H9 (cell line): ENCODE measurements at regions not wholly inside any gene's neighbourhood (a gene's known extent, or its start where the extent isn't known, plus 50 kb on each side); places are given as distances from the start of the nearest gene placed in this dataset.

Experiments
- DNase-seq: peaks from one replicate; pipeline ENCODE4 v3.0.0-alpha.2; 2017
- H2AFZ ChIP-seq: one replicate; pipeline ENCODE4 v1.6.1; 2013; ENCODE audit warnings: mild to moderate bottlenecking, low read length, control low read depth, moderate library complexity
- H2AK5ac ChIP-seq: 2 replicates; pipeline ENCODE4 v1.6.1; 2013; ENCODE audit warnings: low read length, control low read depth, mixed read lengths; ENCODE audit not compliant: insufficient read length
- H2BK120ac ChIP-seq: one replicate; pipeline ENCODE4 v1.6.1; 2013; ENCODE audit warnings: low read depth, mild to moderate bottlenecking, low read length, control low read depth, inconsistent platforms; ENCODE audit not compliant: poor library complexity, severe bottlenecking
- H2BK12ac ChIP-seq: 2 replicates; pipeline ENCODE4 v1.6.1; 2013; ENCODE audit warnings: low read length, control low read depth, mixed read lengths, low read depth; ENCODE audit not compliant: insufficient read length
- H2BK15ac ChIP-seq: 2 replicates; pipeline ENCODE4 v1.6.1; 2013; ENCODE audit warnings: low read depth, low read length, control low read depth
- H2BK20ac ChIP-seq: one replicate; pipeline ENCODE4 v1.6.1; 2013; ENCODE audit warnings: low read depth, mild to moderate bottlenecking, low read length, control low read depth, inconsistent platforms; ENCODE audit not compliant: poor library complexity, severe bottlenecking
- H2BK5ac ChIP-seq: 2 replicates; pipeline ENCODE4 v1.6.1; 2013; ENCODE audit warnings: low read length, control low read depth, mixed read lengths; ENCODE audit not compliant: insufficient read length
- H3K14ac ChIP-seq: 2 replicates; pipeline ENCODE4 v1.6.1; 2013; ENCODE audit warnings: low read length, control low read depth; ENCODE audit not compliant: insufficient read depth
- H3K18ac ChIP-seq: 2 replicates; pipeline ENCODE4 v1.6.1; 2013; ENCODE audit warnings: low read depth, mild to moderate bottlenecking, mixed read lengths, low read length, control low read depth; ENCODE audit not compliant: insufficient read length
- H3K23ac ChIP-seq: 2 replicates; pipeline ENCODE4 v1.6.1; 2013; ENCODE audit warnings: low read length, control low read depth, mixed read lengths, low read depth; ENCODE audit not compliant: insufficient read length
- H3K23me2 ChIP-seq: 2 replicates; pipeline ENCODE4 v1.6.1; 2013; ENCODE audit warnings: low read depth, mild to moderate bottlenecking, mixed read lengths, low read length, control low read depth; ENCODE audit not compliant: insufficient read length, poor library complexity, severe bottlenecking
- H3K27ac ChIP-seq: 2 replicates; pipeline ENCODE4 v1.5.1; 2013; ENCODE audit warnings: low read length, control low read depth, mixed read lengths, low read depth; ENCODE audit not compliant: insufficient read length
- H3K27me3 ChIP-seq: 2 replicates; pipeline ENCODE4 v1.6.1; 2013; ENCODE audit warnings: low read length, control low read depth, inconsistent platforms; ENCODE audit not compliant: insufficient read depth
- H3K4ac ChIP-seq: 2 replicates; pipeline ENCODE4 v1.6.1; 2013; ENCODE audit warnings: low read depth, mild to moderate bottlenecking, control low read depth, inconsistent platforms, low read length, moderate library complexity
- H3K4me1 ChIP-seq: 2 replicates; pipeline ENCODE4 v1.6.1; 2013; ENCODE audit warnings: low read length, control low read depth, inconsistent platforms; ENCODE audit not compliant: insufficient read depth
- H3K4me2 ChIP-seq: 2 replicates; pipeline ENCODE4 v1.6.1; 2013; ENCODE audit warnings: low read length, control low read depth, mixed read lengths; ENCODE audit not compliant: insufficient read length, insufficient read depth
- H3K56ac ChIP-seq: 2 replicates; pipeline ENCODE4 v1.6.1; 2013; ENCODE audit warnings: low read depth, mild to moderate bottlenecking, mixed read lengths, low read length, control low read depth; ENCODE audit not compliant: insufficient read length
- H3K79me1 ChIP-seq: 2 replicates; pipeline ENCODE4 v1.6.1; 2013; ENCODE audit warnings: low read depth, mild to moderate bottlenecking, moderate library complexity, low read length, control low read depth, inconsistent platforms; ENCODE audit not compliant: insufficient read depth, poor library complexity, severe bottlenecking
- H3K79me2 ChIP-seq: 2 replicates; pipeline ENCODE4 v1.6.1; 2013; ENCODE audit warnings: low read length, control low read depth, inconsistent platforms; ENCODE audit not compliant: insufficient read depth
- H3K9ac ChIP-seq: 2 replicates; pipeline ENCODE4 v1.6.1; 2013; ENCODE audit warnings: low read length, control low read depth, mixed read lengths; ENCODE audit not compliant: insufficient read length; ENCODE audit errors: extremely low read depth
- H3K9me3 ChIP-seq: one replicate; pipeline ENCODE4 v1.6.1; 2013; ENCODE audit warnings: low read depth, low read length, inconsistent platforms; ENCODE audit not compliant: control insufficient read depth
- H3T11ph ChIP-seq: one replicate; pipeline ENCODE4 v1.6.1; 2013; ENCODE audit warnings: mild to moderate bottlenecking, low read length, control low read depth, inconsistent platforms
- H4K20me1 ChIP-seq: one replicate; pipeline ENCODE4 v1.6.1; 2013; ENCODE audit not compliant: control insufficient read depth, insufficient read length, insufficient read depth
- H4K5ac ChIP-seq: 2 replicates; pipeline ENCODE4 v1.6.1; 2013; ENCODE audit warnings: low read depth, mild to moderate bottlenecking, mixed read lengths, low read length, control low read depth; ENCODE audit not compliant: insufficient read length
- H4K8ac ChIP-seq: replicated peaks from 2 replicates; pipeline ENCODE4 v1.6.1; 2013; ENCODE audit warnings: low read length, control low read depth, mixed read lengths, low read depth; ENCODE audit not compliant: insufficient read length
- H4K91ac ChIP-seq: 2 replicates; pipeline ENCODE4 v1.6.1; 2013; ENCODE audit warnings: low read depth, mild to moderate bottlenecking, moderate library complexity, mixed read lengths, low read length, control low read depth; ENCODE audit not compliant: insufficient read length
- H3K27ac Mint-ChIP-seq, 3 experiments: 2 replicates in 2 of 3; 3 replicates in 1 of 3; pipeline ENCODE4 v1.8.0; 2020 to 2021; ENCODE audit warnings: mixed read lengths in 3 of 3, mild to moderate bottlenecking in 1 of 3, moderate library complexity in 1 of 3
- H3K27me3 Mint-ChIP-seq: 2 replicates; pipeline ENCODE4 v1.8.0; 2021; ENCODE audit warnings: low read depth, mild to moderate bottlenecking, moderate library complexity, mixed read lengths
- H3K36me3 Mint-ChIP-seq, 3 experiments: 2 replicates in 2 of 3; 3 replicates in 1 of 3; pipeline ENCODE4 v1.8.0; 2020 to 2021; ENCODE audit warnings: low read depth in 3 of 3, mixed read lengths in 3 of 3; ENCODE audit not compliant: insufficient read depth in 1 of 3
- H3K4me1 Mint-ChIP-seq, 2 experiments: 2 replicates each; pipeline ENCODE4 v1.8.0; 2020; ENCODE audit warnings: mixed read lengths in 2 of 2
- H3K4me3 Mint-ChIP-seq, 2 experiments: 2 replicates in 1 of 2; 3 replicates in 1 of 2; pipeline ENCODE4 v1.8.0; 2020 to 2021; ENCODE audit warnings: mild to moderate bottlenecking in 2 of 2, mixed read lengths in 2 of 2, moderate library complexity in 1 of 2
- H3K9me3 Mint-ChIP-seq, 2 experiments: 2 replicates in 1 of 2; 3 replicates in 1 of 2; pipeline ENCODE4 v1.8.0; 2020; ENCODE audit warnings: mild to moderate bottlenecking in 2 of 2, mixed read lengths in 2 of 2, moderate library complexity in 1 of 2
- WGBS: extraction: QIAGEN DNeasy Blood & Tissue Kit; methylation state at CpG from one replicate; pipeline ENCODE4 v1.1.7; 2013; ENCODE audit warnings: missing lambda C conversion rate, low lambda C conversion rate, mixed read lengths; ENCODE audit not compliant: insufficient read length; ENCODE audit errors: extremely low coverage; 5-methylcytosine and 5-hydroxymethylcytosine counted together
- TF ChIP-seq, protein P1 (sequence below): fragments of 200-600 bp; sonication (generic); conservative IDR thresholded peaks from 3 replicates; pipeline ENCODE4 v1.8.0; 2021; ENCODE audit warnings: antibody characterized with exemption, mild to moderate bottlenecking

GRCh38 chr9:7316166-7316795 is 483.3 kb downstream of the DMAC1 start:
- no peaks in the 10 kb centered on the region for H3K23me2 ChIP-seq
- H3K18ac ChIP-seq = no peak overlapping the region
- no peak overlapping the region for H3K4me3 Mint-ChIP-seq
- no peak overlapping the region for H3K14ac ChIP-seq
- H4K8ac ChIP-seq = no peak overlapping the region
- no peak overlapping the region for H2BK20ac ChIP-seq
- no peaks in the 10 kb centered on the region for H3K27me3 Mint-ChIP-seq
- H4K5ac ChIP-seq = no peak overlapping the region
- peak overlapping the region; percentile 27 for H2AFZ ChIP-seq
- H3K27me3 ChIP-seq = no peaks in the 10 kb centered on the region
- no peak overlapping the region for H3K27ac ChIP-seq
- H3K23ac ChIP-seq = no peak overlapping the region
- no CpG with 5 or more reads among the region's 3 CpGs for WGBS
- H2BK120ac ChIP-seq = no peak overlapping the region
- no peak overlapping the region for H3T11ph ChIP-seq
- H3K36me3 Mint-ChIP-seq = peaks cover 7 to 17% (median 11%) of the 10 kb centered on the region in 3 experiments; a peak in 6 of 7 replicates
- no peak overlapping the region for H3K4ac ChIP-seq
- TF ChIP-seq, protein P1, sequence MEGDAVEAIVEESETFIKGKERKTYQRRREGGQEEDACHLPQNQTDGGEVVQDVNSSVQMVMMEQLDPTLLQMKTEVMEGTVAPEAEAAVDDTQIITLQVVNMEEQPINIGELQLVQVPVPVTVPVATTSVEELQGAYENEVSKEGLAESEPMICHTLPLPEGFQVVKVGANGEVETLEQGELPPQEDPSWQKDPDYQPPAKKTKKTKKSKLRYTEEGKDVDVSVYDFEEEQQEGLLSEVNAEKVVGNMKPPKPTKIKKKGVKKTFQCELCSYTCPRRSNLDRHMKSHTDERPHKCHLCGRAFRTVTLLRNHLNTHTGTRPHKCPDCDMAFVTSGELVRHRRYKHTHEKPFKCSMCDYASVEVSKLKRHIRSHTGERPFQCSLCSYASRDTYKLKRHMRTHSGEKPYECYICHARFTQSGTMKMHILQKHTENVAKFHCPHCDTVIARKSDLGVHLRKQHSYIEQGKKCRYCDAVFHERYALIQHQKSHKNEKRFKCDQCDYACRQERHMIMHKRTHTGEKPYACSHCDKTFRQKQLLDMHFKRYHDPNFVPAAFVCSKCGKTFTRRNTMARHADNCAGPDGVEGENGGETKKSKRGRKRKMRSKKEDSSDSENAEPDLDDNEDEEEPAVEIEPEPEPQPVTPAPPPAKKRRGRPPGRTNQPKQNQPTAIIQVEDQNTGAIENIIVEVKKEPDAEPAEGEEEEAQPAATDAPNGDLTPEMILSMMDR = no peak
- H3K79me1 ChIP-seq = no peaks in the 10 kb centered on the region
- H4K91ac ChIP-seq = no peak overlapping the region
- H3K4me1 Mint-ChIP-seq = peaks cover 17 to 21% of the 10 kb centered on the region in 2 experiments
- no peaks in the 10 kb centered on the region for H3K79me2 ChIP-seq
- no peaks in the 10 kb centered on the region for H3K4me1 ChIP-seq
- peak overlapping the region in 1 of 3 experiments; percentile 68; a peak in 6 of 7 replicates for H3K27ac Mint-ChIP-seq
- H2BK12ac ChIP-seq = no peak overlapping the region
- H3K4me2 ChIP-seq = no peak overlapping the region
- no peak overlapping the region for H2BK15ac ChIP-seq
- no peak overlapping the region for H3K56ac ChIP-seq
- H4K20me1 ChIP-seq = no peaks in the 10 kb centered on the region
- H3K9me3 Mint-ChIP-seq = peaks cover 22% of the 10 kb centered on the region in 2 experiments
- no peak overlapping the region for H3K9ac ChIP-seq
- no peak for DNase-seq
- no peak overlapping the region for H2BK5ac ChIP-seq
- no peaks in the 10 kb centered on the region for H3K9me3 ChIP-seq
- no peak overlapping the region for H2AK5ac ChIP-seq
